Naive B cell (primary cell): ENCODE measurements at regions not wholly inside any gene's neighbourhood (a gene's known extent, or its start where the extent isn't known, plus 50 kb on each side); places are given as distances from the start of the nearest gene placed in this dataset.
"Not testable (repeated sequence)": the region's sequence is repeated elsewhere in the genome, so short reads cannot be mapped to it uniquely, and the experiment has no call there.

Source experiments
- ATAC-seq, 2 donors: fragments of 150-1000 bp; cut with Tn5 transposase; 2 replicates each; pipeline ENCODE4 v1.10.0; 2021; ENCODE audit warnings: low read depth in 2 of 2, mild to moderate bottlenecking in 2 of 2, moderate library complexity in 2 of 2
- DNase-seq: peaks from one replicate; pipeline ENCODE4 v3.0.0; 2022
- H3K27ac Mint-ChIP-seq, 6 donors: one replicate each; pipeline ENCODE4 v1.8.0; 2020 to 2022; ENCODE audit warnings: mild to moderate bottlenecking in 6 of 6, mixed read lengths in 6 of 6, moderate library complexity in 5 of 6, inconsistent platforms in 2 of 6
- H3K27me3 Mint-ChIP-seq, 3 donors: one replicate each; pipeline ENCODE4 v1.8.0; 2021 to 2022; ENCODE audit warnings: mixed read lengths in 3 of 3, mild to moderate bottlenecking in 1 of 3
- H3K36me3 Mint-ChIP-seq, 2 donors: one replicate each; pipeline ENCODE4 v1.8.0; 2020 to 2022; ENCODE audit warnings: mixed read lengths in 2 of 2, inconsistent platforms in 1 of 2, mild to moderate bottlenecking in 1 of 2
- H3K4me1 Mint-ChIP-seq, 3 donors: one replicate each; pipeline ENCODE4 v1.8.0; 2020 to 2022; ENCODE audit warnings: mixed read lengths in 3 of 3, inconsistent platforms in 1 of 3, mild to moderate bottlenecking in 1 of 3, moderate library complexity in 1 of 3
- H3K4me3 Mint-ChIP-seq, 8 donors: one replicate each; pipeline ENCODE4 v1.8.0; 2020 to 2022; ENCODE audit warnings: mild to moderate bottlenecking in 8 of 8, mixed read lengths in 8 of 8, moderate library complexity in 8 of 8, inconsistent platforms in 2 of 8
- H3K9me3 Mint-ChIP-seq, 7 donors: one replicate each; pipeline ENCODE4 v1.8.0; 2020 to 2022; ENCODE audit warnings: mixed read lengths in 7 of 7, mild to moderate bottlenecking in 5 of 7, inconsistent platforms in 2 of 7, moderate library complexity in 1 of 7

GRCh38 chr2:175792881-175793280 lies 209.2 kb downstream of the LNPK start:
- peaks cover 8 to 9% of the 10 kb centered on the region in 2 donors for H3K36me3 Mint-ChIP-seq
- no peak overlapping the region for H3K27ac Mint-ChIP-seq
- DNase-seq, result no peak
- peaks cover 9 to 30% (median 16%) of the 10 kb centered on the region in 7 donors for H3K9me3 Mint-ChIP-seq
- no peaks in the 10 kb centered on the region for H3K4me1 Mint-ChIP-seq
- no peak for ATAC-seq
- H3K4me3 Mint-ChIP-seq, result no peak overlapping the region
- peaks cover 0 to 3% (median 3%) of the 10 kb centered on the region in 3 donors for H3K27me3 Mint-ChIP-seq

- Mint-ChIP-seq H3K36me3 (peaks cover 8 to 9% of the 10 kb centered on the region in 2 donors), H3K27me3 (peaks cover 2 to 8% (median 6%) of the 10 kb centered on the region in 3 donors), H3K4me3 (no peak overlapping the region), H3K27ac (no peak overlapping the region), H3K9me3 (peaks cover 9 to 24% (median 15%) of the 10 kb centered on the region in 7 donors), H3K4me1 (no peaks in the 10 kb centered on the region)
- DNase-seq (no peak), ATAC-seq (no peak)
Observed at GRCh38 chr2:175792199-175792598, 209.9 kb downstream of the LNPK start.

DNA sequence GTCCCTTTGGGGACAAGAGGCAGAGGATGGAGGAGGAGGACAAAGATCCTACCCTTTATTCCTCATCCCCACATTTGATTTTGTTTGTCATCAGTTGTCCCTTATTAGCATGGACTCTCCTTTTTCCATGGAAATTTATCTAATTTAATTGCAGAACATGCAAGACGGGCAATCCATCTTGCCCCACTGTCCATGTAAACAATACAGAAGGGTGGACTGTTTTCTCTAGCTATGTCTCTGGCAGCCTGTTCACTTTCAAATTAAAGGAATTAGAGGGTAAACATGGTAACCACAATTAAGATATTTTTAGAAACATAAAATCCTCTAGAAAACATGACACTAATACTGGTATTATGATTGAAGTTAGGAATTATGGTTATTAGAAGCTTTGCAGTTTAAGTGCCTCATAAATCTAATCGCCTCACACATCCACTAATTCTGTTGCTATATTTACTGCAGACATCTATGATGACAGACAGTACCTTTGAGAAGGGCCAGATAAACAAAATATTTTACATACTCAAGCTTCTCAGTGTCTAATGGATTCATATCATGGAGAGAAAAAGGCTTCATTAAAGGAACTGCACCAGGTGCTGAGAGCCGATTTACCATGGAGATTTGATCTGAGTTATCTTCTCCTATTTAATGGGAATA lies 215.5 kb downstream of the LNPK start:
- Mint-ChIP-seq H3K27me3 (peaks cover 6 to 8% (median 7%) of the 10 kb centered on the region in 3 donors), H3K27ac (no peak overlapping the region), H3K36me3 (no peaks in the 10 kb centered on the region), H3K4me1 (no peaks in the 10 kb centered on the region), H3K9me3 (peaks cover 0 to 8% (median 0%) of the 10 kb centered on the region in 7 donors), H3K4me3 (no peak overlapping the region)
- ATAC-seq (no peak), DNase-seq (no peak)

- ATAC-seq, H3K4me1 Mint-ChIP-seq, H3K36me3 Mint-ChIP-seq, H3K4me3 Mint-ChIP-seq, DNase-seq, H3K27me3 Mint-ChIP-seq, H3K27ac Mint-ChIP-seq: not testable (repeated sequence)
- peaks cover 0 to 18% (median 2%) of the 10 kb centered on the region in 7 donors for H3K9me3 Mint-ChIP-seq
Observed at GRCh38 chr2:175777337-175777736, 224.7 kb downstream of the LNPK start.

GRCh38 chr2:175769200-175769599 lies 232.9 kb downstream of the LNPK start:
- Mint-ChIP-seq H3K36me3 (no peaks in the 10 kb centered on the region), H3K9me3 (peaks cover 0 to 5% (median 3%) of the 10 kb centered on the region in 7 donors), H3K27ac (no peak overlapping the region), H3K4me1 (no peaks in the 10 kb centered on the region), H3K4me3 (no peak overlapping the region), H3K27me3 (no peaks in the 10 kb centered on the region)
- ATAC-seq, result no peak
- DNase-seq, result no peak

DNA sequence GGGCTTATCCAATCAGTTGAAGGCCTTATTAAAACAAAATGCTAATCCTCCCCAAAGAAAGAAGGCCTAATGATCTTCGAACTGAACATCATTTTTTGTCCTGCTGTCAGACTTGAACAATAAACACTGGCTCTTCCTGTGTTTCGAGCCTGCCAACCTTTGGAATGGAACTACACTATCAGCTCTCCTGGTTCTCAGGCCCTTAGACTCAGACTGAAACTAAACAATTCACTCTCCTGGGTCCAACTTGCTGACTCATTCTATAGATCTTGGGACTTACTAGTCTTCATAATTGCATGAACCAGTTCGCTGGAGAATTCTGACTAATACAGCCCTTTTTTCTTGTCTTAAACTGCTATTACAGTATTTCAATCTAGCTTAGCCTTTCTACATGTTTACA lies 235.2 kb downstream of the LNPK start:
- no peak overlapping the region for H3K4me3 Mint-ChIP-seq
- peaks cover 0 to 4% (median 0%) of the 10 kb centered on the region in 7 donors for H3K9me3 Mint-ChIP-seq
- H3K27me3 Mint-ChIP-seq, result no peaks in the 10 kb centered on the region
- ATAC-seq (no peak), DNase-seq (no peak)
- H3K27ac Mint-ChIP-seq, result no peak overlapping the region
- H3K4me1 Mint-ChIP-seq, result no peaks in the 10 kb centered on the region
- H3K36me3 Mint-ChIP-seq, result no peaks in the 10 kb centered on the region

DNA sequence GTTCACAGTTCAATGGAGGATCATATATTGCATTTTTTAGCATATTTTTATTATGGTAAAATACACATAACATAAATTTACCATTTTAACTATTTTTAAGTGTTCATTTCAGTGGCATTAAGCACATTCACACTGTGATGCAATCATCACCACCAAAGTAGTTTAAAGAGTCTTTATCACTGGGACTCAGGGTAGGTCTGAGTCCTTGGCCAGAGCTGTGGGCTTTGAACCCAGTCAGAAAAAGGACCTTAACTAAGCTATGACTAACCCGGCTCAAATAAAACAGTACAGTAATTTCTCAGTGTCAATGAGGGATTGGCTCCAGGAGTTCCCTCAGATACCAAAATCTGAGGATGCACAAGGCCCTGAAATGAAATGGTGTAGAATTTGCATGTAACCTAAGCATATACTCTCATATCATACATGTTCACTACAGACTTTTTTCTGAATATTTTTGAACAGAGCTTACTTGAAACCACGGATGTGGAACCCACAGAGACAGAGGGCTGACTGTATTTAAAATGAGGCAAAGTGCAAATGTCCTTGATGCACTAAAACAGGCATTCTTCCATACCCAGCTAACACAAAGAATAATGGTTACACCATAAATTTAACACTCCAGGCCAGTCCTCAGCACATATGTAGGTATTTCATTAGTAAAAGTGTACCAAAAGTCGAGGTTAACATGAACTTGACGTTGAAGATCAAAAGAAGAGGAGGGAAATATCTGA lies 246.2 kb downstream of the LNPK start:
- Mint-ChIP-seq H3K27ac (no peak overlapping the region), H3K36me3 (no peaks in the 10 kb centered on the region), H3K9me3 (peaks cover 0 to 16% (median 2%) of the 10 kb centered on the region in 7 donors), H3K4me1 (no peaks in the 10 kb centered on the region), H3K27me3 (peaks cover 0 to 13% (median 5%) of the 10 kb centered on the region in 3 donors), H3K4me3 (no peak overlapping the region)
- no peak for ATAC-seq
- no peak for DNase-seq

DNA sequence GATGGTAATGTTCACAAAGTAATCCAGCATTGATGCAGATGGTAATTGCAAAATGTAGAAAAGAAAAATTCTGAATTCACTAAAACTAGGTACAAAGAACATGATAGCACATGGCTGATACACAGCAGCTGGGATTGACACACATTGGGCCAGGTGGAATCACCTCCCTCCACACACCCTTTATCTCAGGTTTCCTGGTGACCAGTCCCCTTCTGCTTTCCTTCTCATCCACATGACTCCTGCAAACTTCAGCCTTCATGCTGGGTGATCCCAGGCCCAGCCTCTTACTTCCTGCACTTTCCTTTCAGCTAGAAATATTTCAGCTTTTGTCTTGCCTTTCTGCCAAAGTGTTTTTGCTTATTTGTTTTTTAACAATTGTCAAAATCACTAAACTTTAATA lies 246.9 kb downstream of the LNPK start:
- Mint-ChIP-seq H3K36me3 (no peaks in the 10 kb centered on the region), H3K27ac (no peak overlapping the region), H3K9me3 (peaks cover 0 to 16% (median 2%) of the 10 kb centered on the region in 7 donors), H3K4me1 (no peaks in the 10 kb centered on the region), H3K27me3 (peaks cover 0 to 15% (median 5%) of the 10 kb centered on the region in 3 donors), H3K4me3 (no peak overlapping the region)
- no peak for ATAC-seq
- DNase-seq, result no peak

GRCh38 chr2:175750195-175750594 lies 251.9 kb downstream of the LNPK start:
- no peak for ATAC-seq
- Mint-ChIP-seq H3K27ac (no peak overlapping the region), H3K27me3 (peaks cover 0 to 13% (median 5%) of the 10 kb centered on the region in 3 donors), H3K4me3 (no peak overlapping the region), H3K4me1 (no peaks in the 10 kb centered on the region), H3K9me3 (peaks cover 0 to 6% (median 1%) of the 10 kb centered on the region in 7 donors), H3K36me3 (no peaks in the 10 kb centered on the region)
- DNase-seq, result no peak

DNA sequence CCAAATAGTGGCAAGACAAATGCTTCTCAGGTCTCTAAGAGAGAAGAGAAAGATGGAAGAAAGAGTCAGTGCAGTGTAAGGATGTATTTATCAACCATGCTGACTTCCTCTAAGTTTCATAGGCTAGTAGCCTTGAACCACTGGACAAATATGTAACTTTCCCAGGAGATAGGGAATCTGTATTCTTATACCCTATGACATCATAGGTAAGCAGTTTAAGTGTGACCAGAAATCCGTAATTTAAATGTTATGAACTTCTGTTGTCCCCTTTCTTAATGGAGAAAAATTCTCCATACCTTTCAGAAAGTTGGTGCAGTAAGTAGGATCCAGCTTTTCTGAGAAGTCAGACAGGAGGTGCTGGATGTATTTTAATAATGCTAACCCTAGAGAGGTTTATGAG lies 256.2 kb downstream of the LNPK start:
- peaks cover 0 to 8% (median 1%) of the 10 kb centered on the region in 7 donors for H3K9me3 Mint-ChIP-seq
- H3K4me3 Mint-ChIP-seq, result no peak overlapping the region
- peaks cover 0 to 16% (median 5%) of the 10 kb centered on the region in 3 donors for H3K27me3 Mint-ChIP-seq
- DNase-seq (no peak), ATAC-seq (no peak)
- H3K27ac Mint-ChIP-seq, result no peak overlapping the region
- H3K36me3 Mint-ChIP-seq, result no peaks in the 10 kb centered on the region
- H3K4me1 Mint-ChIP-seq, result no peaks in the 10 kb centered on the region

DNA sequence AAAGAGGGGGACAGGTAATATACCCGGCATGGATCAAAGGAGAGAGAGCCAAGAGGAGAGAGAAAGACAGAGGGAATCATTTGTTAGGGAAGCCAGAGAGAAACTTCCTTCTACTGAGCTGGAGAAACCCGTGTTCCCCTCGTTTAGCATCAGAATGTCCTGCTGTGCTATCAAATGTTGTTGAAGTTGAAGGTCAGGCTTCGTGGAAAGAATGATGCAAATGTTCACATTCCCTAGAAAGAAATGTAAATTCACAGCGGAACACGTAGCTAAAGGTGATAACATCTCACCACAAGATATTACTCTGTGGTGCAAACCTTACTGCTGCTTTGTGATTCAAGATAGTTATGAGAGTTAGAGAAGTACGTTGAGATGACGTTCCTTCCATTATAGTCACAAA lies 258.1 kb downstream of the LNPK start:
- Mint-ChIP-seq H3K27me3 (peaks cover 0 to 19% (median 0%) of the 10 kb centered on the region in 3 donors), H3K9me3 (peaks cover 0 to 6% (median 0%) of the 10 kb centered on the region in 7 donors), H3K36me3 (no peaks in the 10 kb centered on the region), H3K4me1 (no peaks in the 10 kb centered on the region), H3K27ac (no peak overlapping the region), H3K4me3 (no peak overlapping the region)
- ATAC-seq (no peak), DNase-seq (no peak)

DNA sequence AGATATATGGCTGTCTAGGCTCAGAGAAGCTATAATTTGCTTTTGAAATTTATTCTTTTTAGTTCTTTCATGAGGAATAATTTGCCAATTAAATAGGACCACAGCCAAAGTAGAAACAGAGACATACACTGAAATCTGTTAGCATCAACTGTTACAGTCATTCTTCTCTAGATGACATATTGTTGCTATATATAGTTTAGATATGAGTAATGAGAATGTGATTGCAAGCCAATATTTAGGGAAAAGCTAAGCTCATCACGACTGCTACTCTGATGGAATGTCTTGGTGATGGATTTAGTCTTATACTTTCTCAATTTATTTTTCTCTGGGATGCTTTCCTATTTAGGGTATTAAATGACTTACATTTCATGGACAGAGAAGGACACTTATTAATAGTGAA lies 259.1 kb downstream of the LNPK start:
- no peak for ATAC-seq
- peaks cover 0 to 6% (median 0%) of the 10 kb centered on the region in 7 donors for H3K9me3 Mint-ChIP-seq
- H3K4me1 Mint-ChIP-seq, result no peaks in the 10 kb centered on the region

DNA sequence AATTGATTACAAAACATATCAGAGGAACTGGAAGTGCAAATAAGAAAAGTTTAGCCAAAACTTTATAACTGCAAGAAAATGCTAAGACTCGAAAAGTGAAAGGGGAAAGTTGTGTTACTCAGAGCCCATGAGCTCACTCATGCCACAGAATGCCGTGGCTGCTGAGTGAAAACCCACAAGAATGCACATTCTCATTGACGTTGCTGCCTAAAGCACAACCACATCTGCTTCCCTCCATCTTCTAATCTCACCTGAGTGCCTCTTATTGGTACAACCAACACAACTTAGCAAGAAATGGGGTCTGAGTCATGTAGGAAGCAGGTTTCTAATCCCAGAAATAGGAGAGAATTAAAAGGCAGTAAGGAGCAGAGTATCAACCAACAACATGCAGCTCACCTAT lies 259.7 kb downstream of the LNPK start:
- H3K27ac Mint-ChIP-seq, result no peak overlapping the region
- peaks cover 0 to 6% (median 0%) of the 10 kb centered on the region in 7 donors for H3K9me3 Mint-ChIP-seq
- no peak overlapping the region for H3K4me3 Mint-ChIP-seq
- no peaks in the 10 kb centered on the region for H3K36me3 Mint-ChIP-seq
- DNase-seq (no peak), ATAC-seq (no peak)
- H3K4me1 Mint-ChIP-seq, result no peaks in the 10 kb centered on the region
- H3K27me3 Mint-ChIP-seq, result peaks cover 0 to 19% (median 0%) of the 10 kb centered on the region in 3 donors

More for the DNA sequence above, 259.1 kb downstream of the LNPK start:
- no peaks in the 10 kb centered on the region for H3K36me3 Mint-ChIP-seq
- H3K27ac Mint-ChIP-seq, result no peak overlapping the region
- DNase-seq, result no peak
- H3K27me3 Mint-ChIP-seq, result peaks cover 0 to 19% (median 0%) of the 10 kb centered on the region in 3 donors
- H3K4me3 Mint-ChIP-seq, result no peak overlapping the region

GRCh38 chr2:175741164-175741563 lies 260.9 kb downstream of the LNPK start:
- H3K4me3 Mint-ChIP-seq, result no peak overlapping the region
- H3K36me3 Mint-ChIP-seq, result no peaks in the 10 kb centered on the region
- DNase-seq (no peak), ATAC-seq (no peak)
- peaks cover 0 to 12% (median 4%) of the 10 kb centered on the region in 3 donors for H3K27me3 Mint-ChIP-seq
- peaks cover 0 to 3% (median 0%) of the 10 kb centered on the region in 7 donors for H3K9me3 Mint-ChIP-seq
- no peaks in the 10 kb centered on the region for H3K4me1 Mint-ChIP-seq
- no peak overlapping the region for H3K27ac Mint-ChIP-seq
